Thyroid gland (tissue), 4 donors: ENCODE measurements at regions not wholly inside any gene's neighbourhood (a gene's known extent, or its start where the extent isn't known, plus 50 kb on each side); places are given as distances from the start of the nearest gene placed in this dataset.

ENCODE experiments used
- DNase-seq, 2 donors: peaks; one replicate each; pipeline ENCODE4 v3.0.0-alpha.2; 2019
- H3K27ac ChIP-seq, 3 donors: fragments of 200-600 bp; sonication (generic); 1 replicate in 2 of 3; 2 replicates in 1 of 3; pipeline ENCODE4 v1.5.1; 2016 to 2019; ENCODE audit warnings: mild to moderate bottlenecking in 1 of 3, moderate library complexity in 1 of 3
- H3K27me3 ChIP-seq: fragments of 200-600 bp; sonication (generic); one replicate; pipeline ENCODE4 v1.5.1; 2019
- H3K36me3 ChIP-seq, 2 donors: fragments of 200-600 bp; sonication (generic); one replicate each; pipeline ENCODE4 v1.5.1; 2016 to 2019
- H3K4me1 ChIP-seq, 2 donors: fragments of 200-600 bp; sonication (generic); one replicate each; pipeline ENCODE4 v1.5.1; 2017 to 2019
- H3K4me3 ChIP-seq, 3 donors: fragments of 200-600 bp; sonication (generic); replicated peaks in 1 of 3; 1 replicate in 2 of 3; 2 replicates in 1 of 3; pipeline ENCODE4 v1.5.1; 2016; ENCODE audit warnings: mild to moderate bottlenecking in 1 of 3
- H3K9me3 ChIP-seq: fragments of 200-600 bp; sonication (generic); one replicate; pipeline ENCODE4 v1.5.1; 2017
- CTCF ChIP-seq, 6 experiments: fragments of 200-600 bp in 3 of 6; fragments of 450-650 bp in 3 of 6; sonication (generic) in 3 of 6; IDR thresholded peaks; one replicate each; pipeline ENCODE4 v1.5.1; 2016 to 2019; ENCODE audit warnings: antibody characterized with exemption in 6 of 6, mild to moderate bottlenecking in 2 of 6, inconsistent platforms in 1 of 6, moderate library complexity in 1 of 6
- POLR2A ChIP-seq, 2 donors: fragments of 450-650 bp; IDR thresholded peaks; one replicate each; pipeline ENCODE4 v1.6.1; 2017; ENCODE audit warnings: antibody characterized with exemption in 2 of 2, mild to moderate bottlenecking in 2 of 2, moderate library complexity in 1 of 2
- WGBS, 2 donors: methylation state at CpG; one replicate each; pipeline ENCODE4 v1.1.5; 2017; 5-methylcytosine and 5-hydroxymethylcytosine counted together
- intact Hi-C: fragments of 100-400 bp; cut with DNase I; formaldehyde crosslinking; loops from one replicate; pipeline ENCODE4 v1.15.1; 2023

- no peak overlapping the region for H3K27ac ChIP-seq
- H3K36me3 ChIP-seq: no peaks in the 10 kb centered on the region
- H3K27me3 ChIP-seq: no peaks in the 10 kb centered on the region
- H3K4me1 ChIP-seq: no peaks in the 10 kb centered on the region
- peak in 1 of 2 donors; percentile 54 for DNase-seq
- no peaks in the 10 kb centered on the region for H3K9me3 ChIP-seq
- TF ChIP-seq CTCF (IDR thresholded peaks at IDR 0.05) (no peak), POLR2A (IDR thresholded peaks at IDR 0.05) (no peak)
- 61 to 68% methylated on average over 5 of the region's 5 CpGs for WGBS, 2 donors
- intact Hi-C loops: no loop called here
- no peak overlapping the region for H3K4me3 ChIP-seq
These were observed 252.4 kb upstream of the CPNE8 start for GRCh38 chr12:39157696-39158342.

- no peaks in the 10 kb centered on the region for H3K27me3 ChIP-seq
- DNase-seq: peak; percentile 23 to 66
- WGBS, 2 donors: 8 to 24% methylated on average over 11 to 66 of the region's 70 CpGs
- no peaks in the 10 kb centered on the region for H3K36me3 ChIP-seq
- intact Hi-C loops: loop anchor here (10.0 kb wide), 1 partner anchor 129 kb away; no protein-coding TSS in a partner anchor
- no peaks in the 10 kb centered on the region for H3K4me1 ChIP-seq
- peak overlapping the region in 2 of 3 donors; percentile 8 to 42 for H3K4me3 ChIP-seq
- H3K27ac ChIP-seq: peak overlapping the region in 1 of 3 donors; percentile 32
- H3K9me3 ChIP-seq: no peaks in the 10 kb centered on the region
- TF ChIP-seq CTCF (IDR thresholded peaks at IDR 0.05): peak; percentile 32 to 82 (median 66)
- no peak for TF ChIP-seq POLR2A (IDR thresholded peaks at IDR 0.05)
These were observed 240.0 kb upstream of the CPNE8 start for GRCh38 chr12:39145175-39145999.

- no peaks in the 10 kb centered on the region for H3K4me1 ChIP-seq
- peak overlapping the region in 1 of 3 donors; percentile 42 for H3K4me3 ChIP-seq
- TF ChIP-seq POLR2A (IDR thresholded peaks at IDR 0.05) (no peak), CTCF (IDR thresholded peaks at IDR 0.05) (no peak)
- no peaks in the 10 kb centered on the region for H3K9me3 ChIP-seq
- H3K36me3 ChIP-seq: no peaks in the 10 kb centered on the region
- H3K27me3 ChIP-seq: no peaks in the 10 kb centered on the region
- intact Hi-C loops: loop anchor here (10.0 kb wide), 1 partner anchor 130 kb away; no protein-coding TSS in a partner anchor
- H3K27ac ChIP-seq: peak overlapping the region in 1 of 3 donors; percentile 32
- DNase-seq: peak in 1 of 2 donors; percentile 2
- 22 to 42% methylated on average over 14 to 31 of the region's 41 CpGs for WGBS, 2 donors
These were observed 239.2 kb upstream of the CPNE8 start for GRCh38 chr12:39144613-39145061.

GRCh38 chr12:39138268-39138667 lies 232.9 kb upstream of the CPNE8 start:
- H3K27me3 ChIP-seq: no peaks in the 10 kb centered on the region
- no peak overlapping the region for H3K27ac ChIP-seq
- 66 to 74% methylated on average over 4 of the region's 4 CpGs for WGBS, 2 donors
- intact Hi-C loops: no loop called here
- H3K36me3 ChIP-seq: no peaks in the 10 kb centered on the region
- H3K9me3 ChIP-seq: no peaks in the 10 kb centered on the region
- H3K4me1 ChIP-seq: no peaks in the 10 kb centered on the region
- TF ChIP-seq CTCF (IDR thresholded peaks at IDR 0.05) (no peak), POLR2A (IDR thresholded peaks at IDR 0.05) (no peak)
- no peak overlapping the region for H3K4me3 ChIP-seq
- no peak for DNase-seq

GRCh38 chr12:39127401-39127800 lies 222.0 kb upstream of the CPNE8 start:
- no peak for DNase-seq
- WGBS, 2 donors: 76 to 88% methylated on average over 4 of the region's 4 CpGs

More at GRCh38 chr12:39127401-39127800, 222.0 kb upstream of the CPNE8 start:
- TF ChIP-seq CTCF (IDR thresholded peaks at IDR 0.05) (no peak), POLR2A (IDR thresholded peaks at IDR 0.05) (no peak)
- no peak overlapping the region for H3K27ac ChIP-seq
- intact Hi-C loops: no loop called here
- H3K4me1 ChIP-seq: no peaks in the 10 kb centered on the region
- no peaks in the 10 kb centered on the region for H3K27me3 ChIP-seq
- no peaks in the 10 kb centered on the region for H3K9me3 ChIP-seq
- H3K36me3 ChIP-seq: no peaks in the 10 kb centered on the region
- no peak overlapping the region for H3K4me3 ChIP-seq
